Activated T-helper 17 cell treated with anti-CD3 and anti-CD28 coated beads, Interleukin-2, amount 50 U/mL, for 72 hours (primary cell): ENCODE measurements at regions not wholly inside any gene's neighbourhood (a gene's known extent, or its start where the extent isn't known, plus 50 kb on each side); places are given as distances from the start of the nearest gene placed in this dataset.

Experiments used
- ATAC-seq: fragments of 150-1000 bp; cut with Tn5 transposase; replicated peaks from 2 replicates; pipeline ENCODE4 v1.10.0; 2021; ENCODE audit warnings: mild to moderate bottlenecking, moderate library complexity
- H3K27ac Mint-ChIP-seq: one replicate; pipeline ENCODE4 v1.8.0; 2022; ENCODE audit warnings: mixed read lengths
- H3K27me3 Mint-ChIP-seq: one replicate; pipeline ENCODE4 v1.8.0; 2022; ENCODE audit warnings: mixed read lengths
- H3K36me3 Mint-ChIP-seq: one replicate; pipeline ENCODE4 v1.8.0; 2022; ENCODE audit warnings: low read depth, mild to moderate bottlenecking, mixed read lengths
- H3K4me1 Mint-ChIP-seq: one replicate; pipeline ENCODE4 v1.8.0; 2022; ENCODE audit warnings: mixed read lengths
- H3K4me3 Mint-ChIP-seq: one replicate; pipeline ENCODE4 v1.8.0; 2022; ENCODE audit warnings: mild to moderate bottlenecking, mixed read lengths
- H3K9me3 Mint-ChIP-seq: one replicate; pipeline ENCODE4 v1.8.0; 2022; ENCODE audit warnings: mixed read lengths

DNA sequence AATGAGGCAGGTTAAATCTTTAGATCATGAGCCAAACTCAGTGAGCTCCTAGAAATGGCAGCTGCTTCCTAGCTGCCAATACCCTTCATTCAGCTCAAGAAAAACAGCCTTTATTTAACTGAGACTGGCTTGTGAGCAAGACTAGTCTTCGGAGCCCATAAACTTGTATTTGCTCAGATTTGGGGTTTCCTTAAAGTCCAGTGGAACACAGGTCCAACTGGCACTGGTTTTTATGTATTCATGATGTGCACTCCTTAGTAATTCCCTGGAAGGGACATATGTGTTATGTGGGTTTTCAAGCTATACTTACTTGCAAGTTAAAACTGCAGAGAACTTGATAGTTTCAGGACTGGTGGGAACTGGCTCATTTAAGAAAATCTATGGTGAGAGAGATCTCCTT, 380.1 kb upstream of the TMEM132C start:
- Mint-ChIP-seq H3K4me3 (no peak overlapping the region), H3K27ac (no peak overlapping the region), H3K36me3 (no peaks in the 10 kb centered on the region), H3K4me1 (no peaks in the 10 kb centered on the region), H3K9me3 (peaks cover 12% of the 10 kb centered on the region), H3K27me3 (no peaks in the 10 kb centered on the region)
- ATAC-seq = no peak

DNA sequence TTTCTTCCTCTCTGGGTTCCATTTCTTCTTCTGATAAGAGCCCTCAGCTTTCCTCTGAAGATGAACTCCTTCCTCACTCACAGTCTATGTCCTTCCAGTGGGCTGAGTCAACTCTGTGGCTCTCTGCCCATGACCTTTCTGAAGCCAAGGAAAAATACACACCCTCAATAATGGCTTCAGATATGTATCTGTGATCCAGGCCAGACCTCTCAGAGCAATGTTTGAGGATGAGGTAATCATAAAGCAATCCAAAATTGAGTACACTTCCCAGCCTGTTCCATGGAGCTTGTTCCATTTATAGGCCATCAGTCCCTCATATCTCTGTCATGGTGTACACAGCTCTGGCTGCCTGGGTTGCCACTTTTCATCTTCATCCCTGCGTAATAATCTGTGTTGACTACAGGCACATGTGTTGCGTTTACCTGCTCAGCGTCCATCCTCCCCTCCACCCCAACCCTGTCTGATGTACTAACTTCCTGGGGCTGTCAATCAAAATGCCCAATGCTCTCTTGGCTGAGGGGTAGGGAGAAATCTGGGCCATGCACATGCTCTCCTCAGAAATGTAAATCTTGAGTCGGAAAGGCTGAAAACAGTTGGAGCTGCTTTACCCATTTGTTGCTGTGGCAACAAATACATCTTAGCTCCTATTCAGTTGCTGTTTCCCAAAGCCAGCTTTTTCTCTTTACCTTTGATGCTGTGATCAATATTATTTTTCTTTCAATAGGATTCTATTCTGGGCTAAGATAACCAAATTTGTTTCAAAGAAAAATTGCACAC, 377.8 kb upstream of the TMEM132C start:
- H3K27ac Mint-ChIP-seq = no peak overlapping the region
- H3K4me3 Mint-ChIP-seq = no peak overlapping the region

DNA sequence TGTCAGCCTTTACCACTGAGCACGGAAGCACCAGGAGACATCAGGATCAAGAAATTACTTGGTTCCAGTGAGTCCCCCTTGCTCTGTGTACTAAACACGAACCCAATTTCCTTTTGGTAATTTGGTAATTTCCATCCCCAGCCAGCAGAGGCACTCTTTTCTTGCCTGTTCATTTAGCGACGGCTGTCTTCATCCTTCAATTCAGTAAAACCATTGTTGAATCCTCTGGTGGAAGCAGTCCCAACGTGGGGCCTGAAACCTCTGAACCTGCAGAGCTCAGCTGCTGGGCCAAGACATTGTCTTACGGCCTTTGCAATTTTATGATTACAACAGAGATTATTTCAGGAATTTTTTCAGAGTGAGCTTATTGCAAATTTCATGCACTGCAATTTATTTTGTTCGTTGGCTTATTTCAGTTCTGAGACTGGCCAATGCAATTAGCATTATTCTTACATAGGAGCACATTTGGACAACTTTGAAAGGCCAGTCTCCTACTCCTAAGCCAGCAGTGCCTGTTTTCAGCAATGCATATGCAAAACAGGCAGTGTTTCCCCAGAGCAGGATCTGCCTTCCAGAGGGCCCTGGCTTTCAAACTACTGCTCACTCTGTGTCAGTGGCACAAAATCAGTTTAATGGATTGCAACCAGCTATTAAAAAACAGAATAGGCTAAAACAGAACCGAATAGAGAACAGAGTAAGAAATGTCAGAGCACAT, 372.9 kb upstream of the TMEM132C start:
- peaks cover 3% of the 10 kb centered on the region for H3K9me3 Mint-ChIP-seq
- H3K27ac Mint-ChIP-seq = no peak overlapping the region
- H3K36me3 Mint-ChIP-seq = no peaks in the 10 kb centered on the region
- no peaks in the 10 kb centered on the region for H3K27me3 Mint-ChIP-seq
- no peaks in the 10 kb centered on the region for H3K4me1 Mint-ChIP-seq
- ATAC-seq = no peak
- no peak overlapping the region for H3K4me3 Mint-ChIP-seq

More for the DNA sequence above, 377.8 kb upstream of the TMEM132C start:
- ATAC-seq = no peak
- no peaks in the 10 kb centered on the region for H3K27me3 Mint-ChIP-seq
- no peaks in the 10 kb centered on the region for H3K36me3 Mint-ChIP-seq
- no peaks in the 10 kb centered on the region for H3K4me1 Mint-ChIP-seq
- peaks cover 5% of the 10 kb centered on the region for H3K9me3 Mint-ChIP-seq

DNA sequence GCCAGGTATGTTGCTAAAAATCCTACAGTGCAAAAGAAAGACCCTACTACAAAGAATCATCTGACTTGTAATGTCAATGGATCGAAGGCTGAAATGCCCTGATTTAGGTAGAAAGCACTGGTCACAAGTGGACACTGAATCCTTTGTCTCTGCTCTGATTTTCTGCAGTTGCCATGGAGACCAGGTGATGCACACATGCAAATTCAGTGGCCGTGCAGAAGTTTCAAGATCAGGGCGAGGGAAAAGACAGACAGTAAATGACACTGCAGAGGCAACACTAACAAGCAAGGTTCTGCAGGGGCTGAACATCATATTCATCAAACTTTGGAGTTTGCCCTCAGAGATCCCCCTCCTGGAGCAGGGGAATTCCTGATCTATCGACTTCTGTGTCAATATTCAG, 370.3 kb upstream of the TMEM132C start:
- no peak overlapping the region for H3K27ac Mint-ChIP-seq
- no peak overlapping the region for H3K4me3 Mint-ChIP-seq
- ATAC-seq = no peak
- peaks cover 3% of the 10 kb centered on the region for H3K9me3 Mint-ChIP-seq
- H3K36me3 Mint-ChIP-seq = no peaks in the 10 kb centered on the region
- no peaks in the 10 kb centered on the region for H3K27me3 Mint-ChIP-seq
- no peaks in the 10 kb centered on the region for H3K4me1 Mint-ChIP-seq

DNA sequence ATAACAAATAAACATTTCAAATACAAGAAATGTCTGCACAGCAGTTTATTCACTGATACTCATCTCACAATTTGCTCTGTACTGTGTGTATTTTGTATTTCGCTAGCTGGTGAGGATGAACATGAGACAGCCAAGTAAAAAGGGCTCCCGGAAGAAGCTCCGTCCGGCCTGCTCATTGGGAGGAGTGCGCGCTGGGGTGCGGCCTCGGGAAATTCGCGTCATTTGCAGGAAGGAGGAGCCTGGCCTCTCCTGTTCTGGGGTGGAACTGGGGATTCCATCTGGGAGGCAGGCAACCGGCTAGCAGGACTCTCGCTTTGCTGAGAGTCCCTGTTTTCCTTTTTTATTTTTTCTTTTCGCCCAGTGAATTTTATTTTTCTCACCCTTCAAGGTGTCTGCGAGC, 368.4 kb upstream of the TMEM132C start:
- H3K9me3 Mint-ChIP-seq = peaks cover 3% of the 10 kb centered on the region
- no peaks in the 10 kb centered on the region for H3K4me1 Mint-ChIP-seq
- no peak for ATAC-seq
- no peak overlapping the region for H3K4me3 Mint-ChIP-seq
- no peak overlapping the region for H3K27ac Mint-ChIP-seq
- H3K36me3 Mint-ChIP-seq = no peaks in the 10 kb centered on the region
- no peaks in the 10 kb centered on the region for H3K27me3 Mint-ChIP-seq

DNA sequence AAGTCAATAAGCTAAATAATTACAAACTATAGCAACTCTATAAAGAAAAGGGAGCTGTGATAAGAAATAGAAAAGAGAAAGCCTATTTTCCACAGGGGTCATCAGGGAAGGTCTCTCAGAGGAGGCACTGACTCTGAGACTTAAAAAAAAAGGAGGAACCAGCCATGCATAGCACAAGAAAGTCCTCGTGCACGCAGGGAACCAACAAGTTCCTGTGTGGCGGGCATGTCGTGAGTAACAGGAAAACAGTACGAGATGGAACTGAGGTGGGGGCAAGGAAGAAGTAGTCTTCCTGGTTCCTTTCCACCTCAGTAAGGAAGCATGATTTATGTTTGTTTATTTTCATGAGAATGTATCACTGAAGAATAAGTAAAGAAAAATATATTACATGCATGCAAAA, 367.0 kb upstream of the TMEM132C start:
- Mint-ChIP-seq H3K4me3 (no peak overlapping the region), H3K4me1 (no peaks in the 10 kb centered on the region), H3K27me3 (no peaks in the 10 kb centered on the region), H3K36me3 (no peaks in the 10 kb centered on the region), H3K27ac (no peak overlapping the region), H3K9me3 (peaks cover 7% of the 10 kb centered on the region)
- no peak for ATAC-seq

DNA sequence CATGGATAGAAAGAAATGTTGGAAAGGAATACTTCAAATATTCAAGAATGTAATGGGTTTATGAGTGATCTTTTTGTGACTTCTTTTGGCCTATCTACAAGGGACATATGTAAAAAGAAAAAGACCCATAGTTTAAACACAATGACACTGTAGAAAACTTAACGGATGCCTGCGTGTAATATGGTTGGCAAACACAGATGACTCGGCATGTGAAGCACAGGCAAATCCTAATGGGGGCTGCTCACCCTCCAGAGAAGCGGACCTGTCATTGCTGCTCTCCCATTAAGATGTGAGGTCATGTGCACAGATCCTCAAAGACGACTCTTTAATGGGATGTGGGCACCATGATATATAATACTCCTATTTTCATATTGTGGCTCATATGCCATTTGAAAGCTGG, 366.6 kb upstream of the TMEM132C start:
- Mint-ChIP-seq H3K4me1 (no peaks in the 10 kb centered on the region), H3K4me3 (no peak overlapping the region), H3K36me3 (no peaks in the 10 kb centered on the region), H3K27me3 (no peaks in the 10 kb centered on the region), H3K9me3 (peaks cover 10% of the 10 kb centered on the region), H3K27ac (no peak overlapping the region)
- no peak for ATAC-seq

DNA sequence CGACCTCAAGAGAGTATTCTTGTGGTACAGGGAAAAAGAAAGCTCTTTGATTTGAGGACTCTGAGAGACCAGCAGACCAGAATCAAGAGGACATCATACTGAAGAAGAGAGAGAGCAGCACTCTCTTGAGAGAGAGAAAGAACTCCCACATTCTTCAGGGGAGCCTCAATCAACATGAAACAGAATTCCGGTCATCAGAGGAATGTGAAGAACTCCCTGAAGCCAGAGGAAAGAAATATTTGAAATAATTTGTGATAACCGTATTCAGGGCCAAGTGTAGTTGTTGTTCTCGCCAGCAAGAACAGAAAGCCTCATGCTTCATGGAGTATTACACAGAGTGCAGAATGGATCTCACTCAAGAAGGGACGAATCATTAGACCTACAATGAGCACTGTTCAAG, 363.8 kb upstream of the TMEM132C start:
- H3K36me3 Mint-ChIP-seq = no peaks in the 10 kb centered on the region
- H3K9me3 Mint-ChIP-seq = peaks cover 13% of the 10 kb centered on the region
- H3K27ac Mint-ChIP-seq = no peak overlapping the region
- no peak overlapping the region for H3K4me3 Mint-ChIP-seq
- no peak for ATAC-seq
- H3K27me3 Mint-ChIP-seq = no peaks in the 10 kb centered on the region
- no peaks in the 10 kb centered on the region for H3K4me1 Mint-ChIP-seq

DNA sequence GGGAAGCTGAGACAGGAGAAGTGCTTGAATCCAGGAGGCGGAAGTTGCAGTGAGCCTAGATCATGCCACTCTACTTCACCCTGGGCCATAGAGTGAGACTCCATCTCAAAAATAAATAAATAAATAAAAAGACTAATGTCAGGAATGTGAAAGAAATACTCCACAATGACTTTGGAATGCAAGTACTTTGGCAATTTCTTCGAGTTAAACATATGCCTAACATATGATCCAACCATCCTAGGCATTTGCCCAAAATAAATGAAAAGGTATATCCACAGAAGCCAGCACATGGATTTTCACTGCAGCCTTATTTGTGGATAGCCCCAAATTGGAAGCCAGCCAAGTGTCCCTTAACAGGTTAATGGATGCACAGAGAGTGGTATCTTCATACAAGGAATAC, 357.9 kb upstream of the TMEM132C start:
- Mint-ChIP-seq H3K4me3 (no peak overlapping the region), H3K27me3 (no peaks in the 10 kb centered on the region), H3K4me1 (no peaks in the 10 kb centered on the region), H3K9me3 (peaks cover 10% of the 10 kb centered on the region), H3K27ac (no peak overlapping the region), H3K36me3 (no peaks in the 10 kb centered on the region)
- no peak for ATAC-seq

DNA sequence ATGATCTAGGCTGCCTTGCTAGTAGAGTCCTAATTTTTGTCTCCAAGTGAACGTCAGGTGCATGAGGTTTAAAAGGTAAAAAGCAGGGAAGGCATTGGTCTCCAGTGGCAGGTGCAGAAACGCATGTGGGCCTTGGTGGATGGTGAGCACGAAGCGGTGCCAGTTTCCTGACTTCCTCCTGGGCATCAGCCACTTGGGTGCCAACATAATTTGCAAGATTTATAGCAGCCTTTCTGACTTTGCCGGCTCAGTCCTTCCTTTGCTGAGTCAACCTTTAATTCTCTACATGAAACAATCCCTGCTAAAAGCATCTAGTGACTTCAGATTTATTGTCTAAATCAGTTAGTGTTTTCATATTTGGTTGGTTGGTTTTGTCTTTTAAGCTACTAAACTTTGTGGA, 355.7 kb upstream of the TMEM132C start:
- no peaks in the 10 kb centered on the region for H3K27me3 Mint-ChIP-seq
- no peak overlapping the region for H3K27ac Mint-ChIP-seq
- H3K4me1 Mint-ChIP-seq = no peaks in the 10 kb centered on the region
- no peaks in the 10 kb centered on the region for H3K36me3 Mint-ChIP-seq
- no peak overlapping the region for H3K4me3 Mint-ChIP-seq
- ATAC-seq = no peak
- H3K9me3 Mint-ChIP-seq = no peaks in the 10 kb centered on the region

DNA sequence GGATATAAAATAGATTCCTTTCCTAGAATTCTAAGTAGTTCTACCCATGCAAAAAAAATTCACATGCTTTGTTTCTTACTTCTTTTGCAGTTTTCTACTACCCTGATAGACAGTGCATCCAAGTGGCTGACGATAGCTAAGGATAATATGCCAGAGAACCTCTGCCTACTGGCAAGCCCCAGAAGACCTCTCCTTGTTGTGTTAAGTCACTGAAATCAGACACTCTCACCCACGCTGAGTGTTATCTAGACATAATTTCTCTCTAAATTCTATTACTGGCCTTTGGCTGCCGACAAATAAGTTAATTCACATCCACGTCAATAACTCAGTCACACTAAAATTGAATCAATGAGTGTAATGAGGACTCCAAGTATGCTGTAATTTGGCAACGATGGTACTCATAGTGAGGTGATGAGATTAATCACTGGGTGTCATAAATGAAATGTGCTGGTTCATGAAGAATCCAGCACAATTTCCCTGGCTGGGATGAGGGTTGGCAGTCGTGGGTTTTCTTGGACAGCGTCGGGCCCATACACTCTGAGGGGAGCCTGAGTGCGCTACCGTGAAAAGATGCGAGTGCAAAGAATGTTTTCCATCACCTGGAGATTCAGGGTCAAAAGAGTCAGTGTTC, 354.8 kb upstream of the TMEM132C start:
- H3K4me3 Mint-ChIP-seq = no peak overlapping the region
- no peaks in the 10 kb centered on the region for H3K36me3 Mint-ChIP-seq
- H3K4me1 Mint-ChIP-seq = no peaks in the 10 kb centered on the region
- no peak for ATAC-seq
- no peaks in the 10 kb centered on the region for H3K27me3 Mint-ChIP-seq
- no peak overlapping the region for H3K27ac Mint-ChIP-seq
- H3K9me3 Mint-ChIP-seq = no peaks in the 10 kb centered on the region

DNA sequence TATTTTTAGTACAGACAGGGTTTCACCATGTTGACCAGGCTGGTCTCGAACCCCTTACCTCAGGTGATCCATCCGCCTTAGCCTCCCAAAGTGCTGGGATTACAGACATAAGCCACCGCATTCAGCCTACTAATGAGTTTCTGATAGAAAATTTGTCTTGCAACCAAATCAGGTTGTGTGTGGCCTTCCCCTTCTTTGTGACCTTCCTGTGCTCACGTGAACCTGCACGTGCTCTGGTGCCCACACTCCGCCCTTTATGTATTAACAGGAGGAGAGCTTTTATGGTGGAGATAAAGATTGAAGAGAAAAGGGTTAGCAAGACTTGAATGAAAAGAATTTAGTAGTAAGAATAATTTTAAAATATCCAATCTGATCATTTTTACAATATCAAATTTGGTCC, 343.5 kb upstream of the TMEM132C start:
- Mint-ChIP-seq H3K4me1 (no peaks in the 10 kb centered on the region), H3K27ac (no peak overlapping the region), H3K27me3 (no peaks in the 10 kb centered on the region), H3K36me3 (no peaks in the 10 kb centered on the region), H3K9me3 (peaks cover 10% of the 10 kb centered on the region), H3K4me3 (no peak overlapping the region)
- no peak for ATAC-seq

DNA sequence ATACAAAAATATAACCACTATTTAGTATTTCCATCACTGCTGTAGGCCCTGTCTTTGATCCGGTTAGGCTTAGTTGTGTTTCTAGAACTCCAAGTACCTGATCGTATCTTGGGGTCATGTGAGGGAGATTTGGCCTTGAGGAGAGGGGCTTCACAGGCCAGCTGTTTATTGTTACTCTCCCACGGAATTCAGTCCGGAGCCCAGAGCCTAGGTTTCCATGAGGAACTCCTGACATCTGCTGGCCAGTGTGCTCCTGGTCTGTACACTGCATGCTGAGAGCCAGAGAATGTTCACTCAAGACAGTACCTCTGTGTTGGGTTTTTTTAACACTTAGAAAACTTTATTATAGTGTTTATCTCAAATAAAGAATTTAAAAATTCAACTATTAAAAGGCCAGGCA, 341.0 kb upstream of the TMEM132C start:
- no peak for ATAC-seq
- peaks cover 6% of the 10 kb centered on the region for H3K9me3 Mint-ChIP-seq
- no peaks in the 10 kb centered on the region for H3K27me3 Mint-ChIP-seq
- no peak overlapping the region for H3K4me3 Mint-ChIP-seq
- H3K4me1 Mint-ChIP-seq = no peaks in the 10 kb centered on the region
- no peak overlapping the region for H3K27ac Mint-ChIP-seq
- no peaks in the 10 kb centered on the region for H3K36me3 Mint-ChIP-seq

DNA sequence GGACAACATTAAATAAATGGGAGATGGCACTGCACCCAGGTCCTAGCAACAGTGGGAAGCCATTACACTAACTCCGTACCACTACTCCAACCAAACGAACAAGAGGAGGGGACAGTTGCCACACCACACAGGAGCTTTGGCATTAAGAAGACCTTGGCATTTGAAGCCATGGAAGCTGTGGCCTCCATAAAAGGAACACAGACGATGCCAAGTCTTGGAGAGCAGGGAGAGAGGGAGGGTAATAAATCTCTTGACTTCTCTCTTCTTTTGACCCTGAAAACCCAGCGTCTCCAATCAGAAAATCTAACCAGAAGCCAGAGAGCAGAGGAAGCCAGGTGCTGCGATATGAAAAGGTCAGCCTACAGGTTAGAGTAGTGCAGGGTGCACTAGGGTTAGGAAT, 338.8 kb upstream of the TMEM132C start:
- no peaks in the 10 kb centered on the region for H3K9me3 Mint-ChIP-seq
- H3K36me3 Mint-ChIP-seq = no peaks in the 10 kb centered on the region
- no peaks in the 10 kb centered on the region for H3K27me3 Mint-ChIP-seq
- no peaks in the 10 kb centered on the region for H3K4me1 Mint-ChIP-seq
- no peak overlapping the region for H3K27ac Mint-ChIP-seq
- no peak overlapping the region for H3K4me3 Mint-ChIP-seq
- ATAC-seq = no peak
